IPS DF 4.7 (cell line): ENCODE measurements at regions not wholly inside any gene's neighbourhood (a gene's known extent, or its start where the extent isn't known, plus 50 kb on each side); places are given as distances from the start of the nearest gene placed in this dataset.
"Not testable (repeated sequence)": the region's sequence is repeated elsewhere in the genome, so short reads cannot be mapped to it uniquely, and the experiment has no call there.

Experiments used
- DNase-seq: peaks from one replicate; pipeline ENCODE4 v3.0.0-alpha.2; 2013; ENCODE audit warnings: low spot score; ENCODE audit errors: extremely low read depth

- DNase-seq, result no peak
Observed at GRCh38 chr17:14446825-14447224, 145.9 kb downstream of the HS3ST3B1 start.

- no peak for DNase-seq
Observed at GRCh38 chr17:14444915-14445314, 144.0 kb downstream of the HS3ST3B1 start.

- no peak for DNase-seq
Observed at GRCh38 chr17:14442798-14443528, 142.1 kb downstream of the HS3ST3B1 start.

- DNase-seq, result no peak
Observed at GRCh38 chr17:14437176-14437575, 136.3 kb downstream of the HS3ST3B1 start.

GRCh38 chr17:14436266-14436665, 135.4 kb downstream of the HS3ST3B1 start:
- DNase-seq, result no peak

- no peak for DNase-seq
Observed at GRCh38 chr17:14434506-14434905, 133.6 kb downstream of the HS3ST3B1 start.

- no peak for DNase-seq
Observed at GRCh38 chr17:14432079-14432478, 131.2 kb downstream of the HS3ST3B1 start.

- DNase-seq, result no peak
Observed at GRCh38 chr17:14429084-14429483, 128.2 kb downstream of the HS3ST3B1 start.

GRCh38 chr17:14428648-14429029, 127.8 kb downstream of the HS3ST3B1 start:
- no peak for DNase-seq

- no peak for DNase-seq
Observed at GRCh38 chr17:14427900-14428647, 127.2 kb downstream of the HS3ST3B1 start.

GRCh38 chr17:14423156-14423555, 122.3 kb downstream of the HS3ST3B1 start:
- DNase-seq, result not testable (repeated sequence)

GRCh38 chr17:14417336-14417735, 116.5 kb downstream of the HS3ST3B1 start:
- DNase-seq, result no peak

- no peak for DNase-seq
Observed at GRCh38 chr17:14409292-14409691, 108.4 kb downstream of the HS3ST3B1 start.

GRCh38 chr17:14407541-14407940, 106.7 kb downstream of the HS3ST3B1 start:
- no peak for DNase-seq

- no peak for DNase-seq
Observed at GRCh38 chr17:14405189-14405588, 104.3 kb downstream of the HS3ST3B1 start.
